ENCODE measurements at regions not wholly inside any gene's neighbourhood (a gene's known extent, or its start where the extent isn't known, plus 50 kb on each side); places are given as distances from the start of the nearest gene placed in this dataset.

- Histone ChIP-seq H3K9me2 (ENCODE audit: low read depth, low read length) (no peaks in the 10 kb centered on the region), H3F3A (ENCODE audit: insufficient read depth, low read length) (no peaks in the 10 kb centered on the region), H3K9me3 (ENCODE audit: low read length) (no peaks in the 10 kb centered on the region)
These were observed 307.8 kb downstream of the KBTBD8 start for GRCh38 chr3:67305922-67306321.

GRCh38 chr3:67311440-67311839, 313.3 kb downstream of the KBTBD8 start:
- Histone ChIP-seq H3K9me3 (ENCODE audit: low read length) (no peaks in the 10 kb centered on the region), H3K4me1 (ENCODE audit: insufficient read depth, low read length, severe bottlenecking) (no peaks in the 10 kb centered on the region), H3K9me2 (ENCODE audit: low read depth, low read length) (no peaks in the 10 kb centered on the region), H3K4me3 (ENCODE audit: low read depth, low read length, poor library complexity, severe bottlenecking) (no peak overlapping the region), H3K27me3 (ENCODE audit: insufficient read depth, low read length) (no peaks in the 10 kb centered on the region), H3F3A (ENCODE audit: insufficient read depth, low read length) (no peaks in the 10 kb centered on the region), H3K4me2 (ENCODE audit: low read length) (no peak overlapping the region), H3K27ac (ENCODE audit: low read depth, low read length, poor library complexity, severe bottlenecking) (no peak overlapping the region), H3K9ac (ENCODE audit: low read length) (no peak overlapping the region), H4K20me1 (ENCODE audit: insufficient read depth, low read length) (no peaks in the 10 kb centered on the region), H3K36me3 (ENCODE audit: insufficient read depth, low read length) (no peaks in the 10 kb centered on the region), H2AFZ (ENCODE audit: low read length) (no peak overlapping the region), H3K79me2 (ENCODE audit: insufficient read depth, low read length) (no peaks in the 10 kb centered on the region)
- TF ChIP-seq EZH2 (IDR thresholded peaks at IDR 0.05; ENCODE audit: borderline replicate concordance, low read length) = no peak

More at GRCh38 chr3:67305922-67306321, 307.8 kb downstream of the KBTBD8 start:
- no peaks in the 10 kb centered on the region for H3K79me2 ChIP-seq (ENCODE audit: insufficient read depth, low read length)
- no peaks in the 10 kb centered on the region for H3K4me1 ChIP-seq (ENCODE audit: insufficient read depth, low read length, severe bottlenecking)
- TF ChIP-seq EZH2 (IDR thresholded peaks at IDR 0.05; ENCODE audit: borderline replicate concordance, low read length) (no peak), CTCF (IDR thresholded peaks at IDR 0.05; ENCODE audit: low read length) (no peak)
- H4K20me1 ChIP-seq (ENCODE audit: insufficient read depth, low read length) = no peaks in the 10 kb centered on the region
- no peak overlapping the region for H3K4me2 ChIP-seq (ENCODE audit: low read length)
- no peak overlapping the region for H3K4me3 ChIP-seq (ENCODE audit: low read depth, low read length, poor library complexity, severe bottlenecking)
- H3K36me3 ChIP-seq (ENCODE audit: insufficient read depth, low read length) = no peaks in the 10 kb centered on the region
- no peak overlapping the region for H3K9ac ChIP-seq (ENCODE audit: low read length)
- H2AFZ ChIP-seq (ENCODE audit: low read length) = no peak overlapping the region
- H3K27me3 ChIP-seq (ENCODE audit: insufficient read depth, low read length) = no peaks in the 10 kb centered on the region
- H3K27ac ChIP-seq (ENCODE audit: low read depth, low read length, poor library complexity, severe bottlenecking) = no peak overlapping the region

GRCh38 chr3:67312155-67312554, 314.0 kb downstream of the KBTBD8 start:
- H3K27ac ChIP-seq (ENCODE audit: low read depth, low read length, poor library complexity, severe bottlenecking) = no peak overlapping the region
- no peaks in the 10 kb centered on the region for H3F3A ChIP-seq (ENCODE audit: insufficient read depth, low read length)
- no peaks in the 10 kb centered on the region for H3K4me1 ChIP-seq (ENCODE audit: insufficient read depth, low read length, severe bottlenecking)
- H3K36me3 ChIP-seq (ENCODE audit: insufficient read depth, low read length) = no peaks in the 10 kb centered on the region
- TF ChIP-seq EZH2 (IDR thresholded peaks at IDR 0.05; ENCODE audit: borderline replicate concordance, low read length) (no peak), CTCF (IDR thresholded peaks at IDR 0.05; ENCODE audit: low read length) (no peak)
- no peaks in the 10 kb centered on the region for H3K9me2 ChIP-seq (ENCODE audit: low read depth, low read length)
- H3K4me3 ChIP-seq (ENCODE audit: low read depth, low read length, poor library complexity, severe bottlenecking) = no peak overlapping the region
- H3K79me2 ChIP-seq (ENCODE audit: insufficient read depth, low read length) = no peaks in the 10 kb centered on the region
- no peak overlapping the region for H3K4me2 ChIP-seq (ENCODE audit: low read length)
- no peak overlapping the region for H2AFZ ChIP-seq (ENCODE audit: low read length)
- no peaks in the 10 kb centered on the region for H3K27me3 ChIP-seq (ENCODE audit: insufficient read depth, low read length)
- H3K9me3 ChIP-seq (ENCODE audit: low read length) = no peaks in the 10 kb centered on the region
- H3K9ac ChIP-seq (ENCODE audit: low read length) = no peak overlapping the region
- H4K20me1 ChIP-seq (ENCODE audit: insufficient read depth, low read length) = no peaks in the 10 kb centered on the region

GRCh38 chr3:67318162-67318561, 320.1 kb downstream of the KBTBD8 start:
- H3K36me3 ChIP-seq (ENCODE audit: insufficient read depth, low read length) = no peaks in the 10 kb centered on the region

More at GRCh38 chr3:67318162-67318561, 320.1 kb downstream of the KBTBD8 start:
- Histone ChIP-seq H3K9ac (ENCODE audit: low read length) (no peak overlapping the region), H3F3A (ENCODE audit: insufficient read depth, low read length) (no peaks in the 10 kb centered on the region), H3K9me2 (ENCODE audit: low read depth, low read length) (no peaks in the 10 kb centered on the region), H3K4me1 (ENCODE audit: insufficient read depth, low read length, severe bottlenecking) (no peaks in the 10 kb centered on the region), H4K20me1 (ENCODE audit: insufficient read depth, low read length) (no peaks in the 10 kb centered on the region), H3K4me2 (ENCODE audit: low read length) (no peak overlapping the region), H2AFZ (ENCODE audit: low read length) (no peak overlapping the region), H3K27ac (ENCODE audit: low read depth, low read length, poor library complexity, severe bottlenecking) (no peak overlapping the region), H3K27me3 (ENCODE audit: insufficient read depth, low read length) (no peaks in the 10 kb centered on the region), H3K79me2 (ENCODE audit: insufficient read depth, low read length) (no peaks in the 10 kb centered on the region), H3K4me3 (ENCODE audit: low read depth, low read length, poor library complexity, severe bottlenecking) (no peak overlapping the region), H3K9me3 (ENCODE audit: low read length) (no peaks in the 10 kb centered on the region)
- TF ChIP-seq CTCF (IDR thresholded peaks at IDR 0.05; ENCODE audit: low read length) (no peak), EZH2 (IDR thresholded peaks at IDR 0.05; ENCODE audit: borderline replicate concordance, low read length) (no peak)
